ENCODE measurements at regions not wholly inside any gene's neighbourhood (a gene's known extent, or its start where the extent isn't known, plus 50 kb on each side); places are given as distances from the start of the nearest gene placed in this dataset.

GRCh38 chr5:34469971-34470370 lies 186.2 kb upstream of the RAI14 start:
- Histone ChIP-seq H3K4me2 (ENCODE audit: insufficient read depth, low read length) (no peak overlapping the region), H3K36me3 (ENCODE audit: control insufficient read depth in 2 of 2, extremely low read depth in 1 of 2, insufficient read depth in 2 of 2, low read length in 2 of 2) (no peaks in the 10 kb centered on the region), H3K4me3 (replicated peaks in 1 of 3; ENCODE audit: insufficient read depth in 1 of 3, low read depth in 1 of 3, low read length in 3 of 3) (no peak overlapping the region), H3K9me1 (replicated peaks; ENCODE audit: control insufficient read depth, extremely low read depth, insufficient read depth, low read length) (no peaks in the 10 kb centered on the region), H3K9me3 (replicated peaks; ENCODE audit: control insufficient read depth, insufficient read depth, low read length) (no peaks in the 10 kb centered on the region), H4K20me1 (replicated peaks; ENCODE audit: control insufficient read depth, extremely low read depth, insufficient read depth, low read length) (no peaks in the 10 kb centered on the region), H3K27me3 (ENCODE audit: control insufficient read depth in 2 of 2, insufficient read depth in 2 of 2, low read length in 2 of 2) (peaks cover 15 to 16% of the 10 kb centered on the region in 2 experiments), H3K79me2 (ENCODE audit: control insufficient read depth, insufficient read depth, low read length) (no peaks in the 10 kb centered on the region), H3K4me1 (ENCODE audit: control insufficient read depth, extremely low read depth, insufficient read depth, low read length) (no peaks in the 10 kb centered on the region), H3K9ac (replicated peaks; ENCODE audit: extremely low read depth, insufficient read depth, low read length) (no peak overlapping the region), H3K27ac (ENCODE audit: insufficient read depth, low read depth, low read length) (no peak overlapping the region), H2AFZ (ENCODE audit: low read depth, low read length) (no peak overlapping the region)
- CTCF ChIA-PET, result interaction anchor here (1.6 kb wide), 1 partner anchor 426 kb away, joined by 6 read pairs; no protein-coding TSS in a partner anchor
- intact Hi-C loops (cut with micrococcal nuclease) (no loop called here), dilution Hi-C loops (cut with MboI; ENCODE audit: extremely low pct_ligation_motif_present, low sequenced_read_pairs) (no loop called here)
- POLR2A ChIA-PET, result no interaction called here
- FAIRE-seq (no peak), DNase-seq (ENCODE audit: low read depth, low spot score) (no peak)
- TF ChIP-seq POLR2AphosphoS5 (IDR thresholded peaks at IDR 0.05; ENCODE audit: insufficient read depth, low read depth, low read length) (no peak), JUN (IDR thresholded peaks at IDR 0.05; ENCODE audit: borderline replicate concordance, insufficient read depth, insufficient read length, low read depth) (no peak), GATA2 (IDR thresholded peaks at IDR 0.05; ENCODE audit: insufficient read depth, insufficient read length, low read depth, low read length) (no peak)
- TF ChIP-seq, protein P1, sequence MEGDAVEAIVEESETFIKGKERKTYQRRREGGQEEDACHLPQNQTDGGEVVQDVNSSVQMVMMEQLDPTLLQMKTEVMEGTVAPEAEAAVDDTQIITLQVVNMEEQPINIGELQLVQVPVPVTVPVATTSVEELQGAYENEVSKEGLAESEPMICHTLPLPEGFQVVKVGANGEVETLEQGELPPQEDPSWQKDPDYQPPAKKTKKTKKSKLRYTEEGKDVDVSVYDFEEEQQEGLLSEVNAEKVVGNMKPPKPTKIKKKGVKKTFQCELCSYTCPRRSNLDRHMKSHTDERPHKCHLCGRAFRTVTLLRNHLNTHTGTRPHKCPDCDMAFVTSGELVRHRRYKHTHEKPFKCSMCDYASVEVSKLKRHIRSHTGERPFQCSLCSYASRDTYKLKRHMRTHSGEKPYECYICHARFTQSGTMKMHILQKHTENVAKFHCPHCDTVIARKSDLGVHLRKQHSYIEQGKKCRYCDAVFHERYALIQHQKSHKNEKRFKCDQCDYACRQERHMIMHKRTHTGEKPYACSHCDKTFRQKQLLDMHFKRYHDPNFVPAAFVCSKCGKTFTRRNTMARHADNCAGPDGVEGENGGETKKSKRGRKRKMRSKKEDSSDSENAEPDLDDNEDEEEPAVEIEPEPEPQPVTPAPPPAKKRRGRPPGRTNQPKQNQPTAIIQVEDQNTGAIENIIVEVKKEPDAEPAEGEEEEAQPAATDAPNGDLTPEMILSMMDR (IDR thresholded peaks at IDR 0.05; ENCODE audit: extremely low read depth in 1 of 2, insufficient read depth in 1 of 2, low read depth in 1 of 2, low read length in 2 of 2), result no peak
- no TSS peak for BruUV-seq (replicated peaks)

GRCh38 chr5:34474573-34475021 lies 181.5 kb upstream of the RAI14 start:
- H3K4me2 ChIP-seq (ENCODE audit: insufficient read depth, low read length), result no peak overlapping the region
- H3K9ac ChIP-seq (replicated peaks; ENCODE audit: extremely low read depth, insufficient read depth, low read length), result no peak overlapping the region
- no peaks in the 10 kb centered on the region for H3K4me1 ChIP-seq (ENCODE audit: control insufficient read depth, extremely low read depth, insufficient read depth, low read length)
- FAIRE-seq (peak; percentile 86), DNase-seq (ENCODE audit: low read depth, low spot score) (peak; percentile 64)
- no peaks in the 10 kb centered on the region for H3K79me2 ChIP-seq (ENCODE audit: control insufficient read depth, insufficient read depth, low read length)
- ChIA-PET CTCF (interaction anchor here (0.7 to 4.9 kb wide), 23 partner anchors 10 to 1451 kb away, joined by 3 to 82 read pairs (median 6); partner anchors contain the start of genes BRIX1, DNAJC21, RAD1 and TTC23L), POLR2A (interaction anchor here (1.1 kb wide), 1 partner anchor 455 kb away, joined by 3 read pairs; the partner anchor contains the start of gene DNAJC21)
- no TSS peak for BruUV-seq (replicated peaks)
- H3K4me3 ChIP-seq (replicated peaks in 1 of 3; ENCODE audit: insufficient read depth in 1 of 3, low read depth in 1 of 3, low read length in 3 of 3), result no peak overlapping the region
- H3K27me3 ChIP-seq (ENCODE audit: control insufficient read depth in 2 of 2, insufficient read depth in 2 of 2, low read length in 2 of 2), result peaks cover 3 to 8% of the 10 kb centered on the region in 2 experiments
- no peak overlapping the region for H2AFZ ChIP-seq (ENCODE audit: low read depth, low read length)
- no peaks in the 10 kb centered on the region for H4K20me1 ChIP-seq (replicated peaks; ENCODE audit: control insufficient read depth, extremely low read depth, insufficient read depth, low read length)
- no peaks in the 10 kb centered on the region for H3K9me3 ChIP-seq (replicated peaks; ENCODE audit: control insufficient read depth, insufficient read depth, low read length)
- intact Hi-C loops (cut with micrococcal nuclease) (loop anchor here (1.0 kb wide), 2 partner anchors 424 to 529 kb away; no protein-coding TSS in a partner anchor), dilution Hi-C loops (cut with MboI; ENCODE audit: extremely low pct_ligation_motif_present, low sequenced_read_pairs) (loop anchor here (25.0 kb wide), 1 partner anchor 438 kb away; the partner anchor contains the start of genes BRIX1 and RAD1)
- H3K36me3 ChIP-seq (ENCODE audit: control insufficient read depth in 2 of 2, extremely low read depth in 1 of 2, insufficient read depth in 2 of 2, low read length in 2 of 2), result no peaks in the 10 kb centered on the region
- no peaks in the 10 kb centered on the region for H3K9me1 ChIP-seq (replicated peaks; ENCODE audit: control insufficient read depth, extremely low read depth, insufficient read depth, low read length)
- no peak overlapping the region for H3K27ac ChIP-seq (ENCODE audit: insufficient read depth, low read depth, low read length)
- TF ChIP-seq, protein P1 (IDR thresholded peaks at IDR 0.05; ENCODE audit: extremely low read depth in 1 of 2, insufficient read depth in 1 of 2, low read depth in 1 of 2, low read length in 2 of 2), result peak; percentile 78 to 82
- no peak for TF ChIP-seq FOS (IDR thresholded peaks at IDR 0.05; ENCODE audit: borderline replicate concordance, insufficient read depth, low read length)
